A673 (cell line): ENCODE measurements at regions not wholly inside any gene's neighbourhood (a gene's known extent, or its start where the extent isn't known, plus 50 kb on each side); places are given as distances from the start of the nearest gene placed in this dataset.
A peak's percentile ranks its signal among the peaks of the same experiment; 100 is the strongest.

ENCODE experiments used
- BruUV-seq: library from RNA; stranded (reverse); fragments of 400-500 nt; replicated peaks from 2 replicates; lab custom pipeline; 2021; lab: Mats Ljungman, UMichigan
- CTCF ChIA-PET: fragments of 300-600 bp; sonication (Branson Sonifier 250); formaldehyde crosslinking; loops from one replicate; lab custom pipeline; 2022; ENCODE audit warnings: antibody characterized with exemption; lab: Charles Lee
- POLR2A ChIA-PET: fragments of 300-600 bp; sonication (Branson Sonifier 250); formaldehyde crosslinking; loops from one replicate; lab custom pipeline; 2022; ENCODE audit warnings: antibody characterized with exemption; ENCODE audit not compliant: low non-redundant PET; lab: Charles Lee
- DNase-seq: peaks from one replicate; pipeline ENCODE4 v3.0.0-alpha.2; 2015; ENCODE audit warnings: low spot score
- H3K27ac ChIP-seq: fragments of 200-600 bp; sonication (generic); 2 replicates; pipeline ENCODE4 v1.5.1; 2016; ENCODE audit warnings: mixed run types, low read depth, mild to moderate bottlenecking, mixed read lengths, antibody characterized with exemption, low read length; ENCODE audit not compliant: poor library complexity, severe bottlenecking
- H3K27me3 ChIP-seq: fragments of 200-600 bp; sonication (generic); replicated peaks from 2 replicates; pipeline ENCODE4 v1.6.1; 2017; ENCODE audit warnings: mixed run types, low read depth, mild to moderate bottlenecking, mixed read lengths, antibody characterized with exemption, low read length; ENCODE audit not compliant: insufficient read depth, poor library complexity
- H3K36me3 ChIP-seq: fragments of 200-600 bp; sonication (generic); 2 replicates; pipeline ENCODE4 v1.6.1; 2016; ENCODE audit warnings: mixed run types, mild to moderate bottlenecking, mixed read lengths, antibody characterized with exemption, low read length; ENCODE audit not compliant: insufficient read depth, poor library complexity, severe bottlenecking
- H3K4me1 ChIP-seq: fragments of 200-600 bp; sonication (generic); 2 replicates; pipeline ENCODE4 v1.6.1; 2017; ENCODE audit warnings: mixed run types, mild to moderate bottlenecking, mixed read lengths, antibody characterized with exemption, low read length; ENCODE audit not compliant: insufficient read depth, poor library complexity, severe bottlenecking
- H3K4me3 ChIP-seq: fragments of 200-600 bp; sonication (generic); 2 replicates; pipeline ENCODE4 v1.5.1; 2016; ENCODE audit warnings: low read depth, mixed run types, mild to moderate bottlenecking, mixed read lengths, low read length; ENCODE audit not compliant: poor library complexity, severe bottlenecking
- H3K9me3 ChIP-seq: fragments of 200-600 bp; sonication (generic); 2 replicates; pipeline ENCODE4 v1.6.1; 2016; ENCODE audit warnings: mixed run types, low read depth, mild to moderate bottlenecking, mixed read lengths, antibody characterized with exemption, low read length; ENCODE audit not compliant: poor library complexity, severe bottlenecking
- CTCF ChIP-seq: fragments of 300-800, 200-600 bp; sonication (generic); conservative IDR thresholded peaks from 2 replicates; pipeline ENCODE4 v1.5.1; 2017; ENCODE audit warnings: low read depth, mild to moderate bottlenecking, antibody characterized with exemption, low read length, moderate library complexity, mixed read lengths
- EZH2 ChIP-seq: fragments of 200-600 bp; sonication (generic); IDR thresholded peaks from 2 replicates; pipeline ENCODE4 v1.6.1; 2017; ENCODE audit warnings: borderline replicate concordance, low read depth, mild to moderate bottlenecking, mixed read lengths, antibody characterized with exemption, low read length; ENCODE audit not compliant: poor library complexity, severe bottlenecking
- intact Hi-C: fragments of 100-400 bp; cut with micrococcal nuclease; formaldehyde crosslinking; loops from one replicate; pipeline ENCODE4 v1.10.0; 2022; ENCODE audit not compliant: unreplicated experiment

- ChIA-PET POLR2A (no interaction called here), CTCF (no interaction called here)
- no TSS peak for BruUV-seq
- TF ChIP-seq EZH2, result no peak
- no peak for TF ChIP-seq CTCF
- H3K27me3 ChIP-seq, result no peaks in the 10 kb centered on the region
- no peak overlapping the region for H3K4me3 ChIP-seq
- no peaks in the 10 kb centered on the region for H3K36me3 ChIP-seq
- no peak overlapping the region for H3K27ac ChIP-seq
- no peak for DNase-seq
- intact Hi-C loops, result no loop called here
- no peaks in the 10 kb centered on the region for H3K9me3 ChIP-seq
- H3K4me1 ChIP-seq, result no peaks in the 10 kb centered on the region
Observed at GRCh38 chr13:22821589-22821988, 359.2 kb upstream of the SGCG start.

- no TSS peak for BruUV-seq
- H3K27ac ChIP-seq, result no peak overlapping the region
- no peak for TF ChIP-seq CTCF
- no peak for TF ChIP-seq EZH2
- CTCF ChIA-PET, result no interaction called here
- no peak overlapping the region for H3K4me3 ChIP-seq
- H3K4me1 ChIP-seq, result no peaks in the 10 kb centered on the region
- H3K27me3 ChIP-seq, result no peaks in the 10 kb centered on the region
- DNase-seq, result no peak
- POLR2A ChIA-PET, result no interaction called here
- no peaks in the 10 kb centered on the region for H3K36me3 ChIP-seq
- no peaks in the 10 kb centered on the region for H3K9me3 ChIP-seq
- intact Hi-C loops, result no loop called here
Observed at GRCh38 chr13:22825186-22825585, 355.6 kb upstream of the SGCG start.

- Histone ChIP-seq H3K27me3 (no peaks in the 10 kb centered on the region), H3K27ac (no peak overlapping the region), H3K9me3 (no peaks in the 10 kb centered on the region), H3K4me3 (no peak overlapping the region), H3K36me3 (no peaks in the 10 kb centered on the region), H3K4me1 (no peaks in the 10 kb centered on the region)
- POLR2A ChIA-PET, result no interaction called here
- CTCF ChIA-PET, result interaction anchor here (0.6 kb wide), 1 partner anchor 77 kb away, joined by 8 read pairs; no protein-coding TSS in a partner anchor
- intact Hi-C loops, result no loop called here
- DNase-seq, result peak; percentile 18
- TF ChIP-seq CTCF (no peak), EZH2 (no peak)
- BruUV-seq, result no TSS peak
Observed at GRCh38 chr13:22828081-22828480, 352.7 kb upstream of the SGCG start.
